NB4 (cell line): ENCODE measurements at regions not wholly inside any gene's neighbourhood (a gene's known extent, or its start where the extent isn't known, plus 50 kb on each side); places are given as distances from the start of the nearest gene placed in this dataset.

ENCODE experiments used
- DNase-seq: peaks from one replicate; pipeline ENCODE4 v3.0.0; 2010; ENCODE audit warnings: low read depth
- H3K4me3 ChIP-seq: one replicate; pipeline ENCODE4 v1.5.1; 2011; ENCODE audit warnings: mild to moderate bottlenecking, low read depth, low read length, moderate library complexity
- CTCF ChIP-seq: IDR thresholded peaks from one replicate; pipeline ENCODE4 v1.5.1; 2012; ENCODE audit warnings: low read depth, low read length
- MAX ChIP-seq: IDR thresholded peaks from 2 replicates; pipeline ENCODE4 v1.6.1; 2011; ENCODE audit warnings: low read depth, low read length
- MYC ChIP-seq: IDR thresholded peaks from 2 replicates; pipeline ENCODE4 v1.6.1; 2011; ENCODE audit warnings: low read depth, low read length
- POLR2A ChIP-seq: IDR thresholded peaks from 2 replicates; pipeline ENCODE4 v1.6.1; 2011; ENCODE audit warnings: mild to moderate bottlenecking; ENCODE audit not compliant: insufficient read length; ENCODE audit errors: extremely low read depth

GRCh38 chr14:29521526-29522137, 406.0 kb downstream of the PRKD1 start:
- peak; percentile 21 for DNase-seq
- H3K4me3 ChIP-seq: no peak overlapping the region

More at GRCh38 chr14:29521526-29522137, 406.0 kb downstream of the PRKD1 start:
- TF ChIP-seq MAX: no peak
- TF ChIP-seq MYC: no peak
- TF ChIP-seq CTCF: peak; percentile 38
- no peak for TF ChIP-seq POLR2A
